ENCODE measurements at regions not wholly inside any gene's neighbourhood (a gene's known extent, or its start where the extent isn't known, plus 50 kb on each side); places are given as distances from the start of the nearest gene placed in this dataset.

- TF ChIP-seq CTCF (conservative IDR thresholded peaks at IDR 0.05; ENCODE audit: low read depth in 2 of 2) (no peak), EZH2phosphoT487 (IDR thresholded peaks at IDR 0.05; ENCODE audit: unreplicated experiment) (no peak), EZH2 (IDR thresholded peaks at IDR 0.05; ENCODE audit: low read depth, unreplicated experiment) (no peak), POLR2AphosphoS5 (IDR thresholded peaks at IDR 0.05; ENCODE audit: low read depth) (no peak), CREB1 (CRISPR knock-in tag; IDR thresholded peaks at IDR 0.05; ENCODE audit: low read depth) (no peak), ZNF462 (CRISPR knock-in tag; IDR thresholded peaks at IDR 0.05) (no peak), JUNB (IDR thresholded peaks at IDR 0.05; ENCODE audit: unreplicated experiment) (no peak), REST (IDR thresholded peaks at IDR 0.05; ENCODE audit: unreplicated experiment) (no peak)
These were observed 156.0 kb upstream of the DIO3 start for GRCh38 chr14:101405171-101405883.
